HG02970 (cell line): ENCODE measurements at regions not wholly inside any gene's neighbourhood (a gene's known extent, or its start where the extent isn't known, plus 50 kb on each side); places are given as distances from the start of the nearest gene placed in this dataset.

Source experiments
- ATAC-seq: cut with Tn5 transposase; IDR thresholded peaks from one replicate; pipeline ENCODE4 v1.9.1; 2021; ENCODE audit warnings: mild to moderate bottlenecking, moderate library complexity, moderate number of reproducible peaks; ENCODE audit not compliant: unreplicated experiment, low FRiP score

GRCh38 chr4:17301869-17302268 is 210.0 kb downstream of the QDPR start:
- no peak for ATAC-seq

- no peak for ATAC-seq
Observed at GRCh38 chr4:17301266-17301665, 210.6 kb downstream of the QDPR start.

GRCh38 chr4:17296921-17297890 is 214.7 kb downstream of the QDPR start:
- ATAC-seq: no peak

GRCh38 chr4:17293901-17294300 is 218.0 kb downstream of the QDPR start:
- no peak for ATAC-seq

- ATAC-seq: no peak
Observed at GRCh38 chr4:17288151-17288550, 223.7 kb downstream of the QDPR start.

- no peak for ATAC-seq
Observed at GRCh38 chr4:17286752-17287460, 225.0 kb downstream of the QDPR start.

GRCh38 chr4:17285747-17286146 is 226.1 kb downstream of the QDPR start:
- no peak for ATAC-seq

- ATAC-seq: no peak
Observed at GRCh38 chr4:17284323-17285175, 227.3 kb downstream of the QDPR start.

- no peak for ATAC-seq
Observed at GRCh38 chr4:17283832-17284231, 228.1 kb downstream of the QDPR start.

GRCh38 chr4:17283251-17283650 is 228.6 kb downstream of the QDPR start:
- no peak for ATAC-seq

- no peak for ATAC-seq
Observed at GRCh38 chr4:17280261-17281018, 231.4 kb downstream of the QDPR start.

- ATAC-seq: no peak
Observed at GRCh38 chr4:17276776-17277175, 235.1 kb downstream of the QDPR start.

- no peak for ATAC-seq
Observed at GRCh38 chr4:17275836-17276235, 236.1 kb downstream of the QDPR start.

- no peak for ATAC-seq
Observed at GRCh38 chr4:17273047-17273446, 238.8 kb downstream of the QDPR start.

- ATAC-seq: no peak
Observed at GRCh38 chr4:17272154-17272553, 239.7 kb downstream of the QDPR start.

GRCh38 chr4:17265653-17266052 is 246.2 kb downstream of the QDPR start:
- ATAC-seq: no peak

- no peak for ATAC-seq
Observed at GRCh38 chr4:17265139-17265538, 246.8 kb downstream of the QDPR start.

GRCh38 chr4:17260166-17260907 is 251.6 kb downstream of the QDPR start:
- ATAC-seq: no peak

GRCh38 chr4:17258106-17258505 is 253.8 kb downstream of the QDPR start:
- no peak for ATAC-seq
